ENCODE measurements at regions not wholly inside any gene's neighbourhood (a gene's known extent, or its start where the extent isn't known, plus 50 kb on each side); places are given as distances from the start of the nearest gene placed in this dataset.
A peak's percentile ranks its signal among the peaks of the same experiment; 100 is the strongest.

DNA sequence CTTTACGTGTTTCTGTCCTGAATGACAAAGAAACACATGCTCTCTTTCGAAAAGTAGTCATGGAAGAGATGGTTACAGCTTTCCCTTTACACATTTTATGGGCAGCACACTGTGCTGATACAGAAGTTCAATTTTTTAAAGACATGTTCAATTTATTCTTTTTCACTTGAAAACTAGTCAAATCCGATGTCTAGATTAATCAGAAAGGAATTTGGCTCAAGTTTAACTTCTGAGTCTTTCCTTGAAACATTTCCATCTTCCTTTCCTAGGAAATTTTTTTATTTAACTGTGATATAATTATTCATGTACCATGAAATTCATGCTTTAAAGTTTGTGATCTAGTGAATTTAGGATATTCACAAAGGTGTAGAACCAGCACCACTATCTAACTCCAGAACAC, 360.1 kb downstream of the TNS3 start:
- no peak for DNase-seq (ENCODE audit: low read depth in 2 of 3, low spot score in 2 of 3)

DNA sequence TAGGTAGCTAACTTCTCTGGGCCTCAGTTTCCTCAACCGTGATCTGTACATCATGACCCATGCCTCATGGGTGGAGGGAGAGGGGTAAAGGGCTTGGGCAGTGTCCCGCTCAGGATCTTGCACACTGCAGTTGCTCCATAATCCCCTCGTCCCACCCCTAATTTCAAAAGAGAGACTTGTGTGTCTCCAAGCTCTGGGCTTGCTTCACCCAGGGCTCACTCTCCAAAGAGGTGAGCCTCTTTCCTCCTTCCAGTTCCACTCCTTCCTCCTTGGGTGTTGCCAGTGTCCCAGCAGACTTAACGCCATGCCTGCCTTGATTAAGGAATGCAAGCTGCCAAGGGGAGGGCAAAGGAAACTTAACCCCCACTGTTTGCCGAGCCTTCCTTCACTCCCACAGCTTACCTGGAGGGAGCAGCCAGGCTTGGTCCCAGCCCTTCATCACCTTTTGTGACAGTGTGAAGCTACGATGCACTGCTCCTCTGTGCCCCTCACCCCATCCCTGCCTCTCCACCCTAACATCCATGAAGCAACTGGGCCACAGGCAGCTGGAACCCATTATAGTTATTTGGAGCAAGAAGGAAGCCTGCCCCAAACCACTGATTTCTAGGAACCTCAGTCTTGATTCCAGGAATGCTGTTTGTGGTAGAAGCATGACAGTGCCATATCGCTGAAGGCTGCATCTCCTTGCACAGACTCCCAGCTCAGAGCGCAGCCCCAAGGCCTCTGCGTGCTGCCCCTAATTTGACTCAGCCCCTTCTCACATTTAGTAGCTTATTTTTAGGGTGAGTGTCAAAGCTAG, 363.3 kb downstream of the TNS3 start:
- no peak for DNase-seq (ENCODE audit: low read depth in 2 of 3, low spot score in 2 of 3)

DNA sequence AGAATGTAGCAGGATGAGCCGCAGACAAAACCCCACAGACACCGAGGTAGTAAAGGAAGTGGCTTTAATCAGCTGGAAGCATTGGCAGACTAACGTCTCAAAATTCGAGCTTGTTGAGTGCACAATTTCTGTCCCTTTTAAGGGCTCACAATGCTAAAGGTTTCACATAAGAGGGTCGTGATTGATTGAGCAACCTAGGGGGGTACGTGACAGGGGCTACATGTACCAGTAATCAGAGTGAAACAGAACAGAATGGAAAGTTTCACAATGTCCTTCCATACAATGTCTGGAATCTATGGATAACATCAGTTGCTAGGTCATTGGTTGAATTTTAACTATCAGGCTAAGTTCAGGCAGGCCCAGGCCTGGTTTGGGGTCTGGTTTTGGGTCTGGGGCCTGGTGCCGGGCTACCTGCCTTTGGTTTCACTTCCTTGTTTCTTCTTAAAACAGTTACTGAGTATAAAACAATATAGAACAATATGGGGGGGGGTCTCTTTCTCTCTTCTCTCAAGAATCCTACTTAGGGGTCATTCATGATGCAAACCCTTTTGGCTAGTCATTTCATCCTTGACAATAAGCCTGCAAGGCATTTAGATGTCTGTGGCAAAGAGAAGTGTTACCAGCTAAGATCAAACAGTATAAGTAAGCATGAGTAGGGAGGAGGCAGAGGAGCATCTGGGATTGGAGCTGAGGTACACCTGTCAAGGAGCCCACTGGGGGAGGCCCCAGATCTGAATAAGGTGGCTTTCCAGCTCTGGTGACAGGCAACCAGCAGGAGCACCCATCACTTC, 364.1 kb downstream of the TNS3 start:
- DNase-seq (ENCODE audit: low read depth in 2 of 3, low spot score in 2 of 3), result no peak

DNA sequence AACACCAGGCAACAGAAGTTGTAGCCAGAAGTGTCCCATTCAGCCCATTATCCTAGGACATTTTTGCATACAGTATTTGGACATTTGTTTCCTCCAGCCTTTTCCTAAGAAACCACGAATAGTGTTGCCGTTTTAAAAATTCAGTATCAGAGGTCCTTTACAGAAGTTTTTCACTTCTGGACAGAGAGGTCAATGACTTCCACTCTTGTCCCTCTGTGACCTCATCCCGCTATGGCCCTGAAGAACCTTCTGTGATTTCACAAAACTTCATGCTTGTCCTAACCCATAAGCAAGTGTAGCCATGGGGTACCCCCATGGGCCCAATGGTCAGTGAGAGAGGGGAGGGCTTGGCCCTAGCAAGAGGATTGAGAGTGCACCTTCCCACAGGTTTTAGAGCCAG, 364.8 kb downstream of the TNS3 start:
- no peak for DNase-seq (ENCODE audit: low read depth in 2 of 3, low spot score in 2 of 3)

DNA sequence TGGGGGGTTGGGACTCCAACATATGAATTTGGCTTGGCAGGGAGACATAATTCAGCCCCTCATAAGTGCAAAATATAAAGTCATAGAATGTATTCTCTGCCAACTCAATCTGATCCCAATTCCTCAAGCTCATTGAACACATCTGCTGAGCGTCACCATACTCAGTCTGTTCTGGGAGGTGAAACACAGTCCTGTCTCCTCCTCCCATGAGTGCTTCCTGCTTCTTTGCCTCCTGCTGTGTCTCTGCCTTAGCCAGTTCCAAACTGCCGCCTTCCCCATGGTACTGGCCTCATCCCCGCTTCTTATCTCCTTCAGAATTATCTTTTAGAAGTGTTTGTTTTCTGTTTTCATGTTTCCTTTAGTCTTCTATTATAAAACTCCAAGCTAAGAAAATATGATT, 365.5 kb downstream of the TNS3 start:
- DNase-seq (ENCODE audit: low read depth in 2 of 3, low spot score in 2 of 3), result no peak

DNA sequence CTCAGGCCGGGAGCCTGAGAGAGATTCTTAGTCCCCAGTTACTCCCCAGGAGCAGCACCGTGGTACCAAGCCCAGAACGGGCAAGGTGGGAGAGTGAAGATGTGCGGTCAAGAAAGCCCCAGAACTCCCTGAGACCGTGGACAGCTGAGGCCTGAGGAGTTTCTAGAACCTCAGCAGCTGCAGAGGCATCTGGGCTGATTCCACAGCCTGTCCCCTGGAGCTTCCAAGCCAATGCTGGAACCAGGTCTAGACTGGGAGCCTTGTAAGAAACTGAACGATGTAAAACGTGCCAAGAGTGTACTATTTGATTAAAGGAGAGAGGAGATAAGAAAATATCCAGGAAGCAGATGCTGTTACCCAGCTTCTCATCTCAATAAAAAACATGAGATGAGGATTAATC, 366.3 kb downstream of the TNS3 start:
- DNase-seq (ENCODE audit: low read depth in 2 of 3, low spot score in 2 of 3), result no peak

DNA sequence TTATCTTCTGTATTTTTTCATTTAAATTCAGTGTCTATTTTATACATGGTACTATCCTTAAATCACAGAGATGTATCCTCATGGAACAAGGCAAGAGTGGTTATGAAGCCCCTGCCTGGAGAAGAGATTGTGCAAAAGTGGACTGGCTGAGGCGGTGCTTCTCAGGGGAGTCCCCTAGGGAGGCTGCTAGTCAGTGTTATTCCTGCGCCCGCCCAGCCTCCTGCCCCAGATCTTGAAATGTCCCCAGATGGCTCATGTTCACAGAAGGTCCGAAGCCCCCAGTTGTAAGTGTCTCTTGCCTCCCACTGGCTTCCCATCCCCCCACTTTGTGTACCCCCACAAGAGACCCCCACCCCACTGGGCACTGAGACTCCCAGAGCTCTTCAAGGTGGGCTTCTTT, 366.9 kb downstream of the TNS3 start:
- no peak for DNase-seq (ENCODE audit: low read depth in 2 of 3, low spot score in 2 of 3)

DNA sequence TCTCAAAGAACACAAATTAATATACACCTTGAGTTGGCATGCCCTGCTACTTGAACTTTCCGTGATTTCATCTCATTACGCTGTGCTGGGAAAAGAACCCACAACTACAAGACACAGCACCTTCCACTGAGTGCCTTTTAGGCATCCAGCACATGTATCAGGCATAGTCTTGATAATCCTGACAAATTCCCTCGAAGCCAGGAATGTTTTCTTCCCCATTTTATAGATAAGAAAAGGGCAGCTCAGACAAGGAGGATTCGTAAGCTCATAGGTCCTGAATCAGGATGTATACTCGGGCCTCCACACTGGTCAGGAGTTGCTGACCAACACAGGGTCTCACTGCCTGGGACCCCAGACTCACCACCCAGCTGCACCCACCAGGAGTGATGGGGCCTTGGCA, 368.6 kb downstream of the TNS3 start:
- DNase-seq (ENCODE audit: low read depth in 2 of 3, low spot score in 2 of 3), result no peak

DNA sequence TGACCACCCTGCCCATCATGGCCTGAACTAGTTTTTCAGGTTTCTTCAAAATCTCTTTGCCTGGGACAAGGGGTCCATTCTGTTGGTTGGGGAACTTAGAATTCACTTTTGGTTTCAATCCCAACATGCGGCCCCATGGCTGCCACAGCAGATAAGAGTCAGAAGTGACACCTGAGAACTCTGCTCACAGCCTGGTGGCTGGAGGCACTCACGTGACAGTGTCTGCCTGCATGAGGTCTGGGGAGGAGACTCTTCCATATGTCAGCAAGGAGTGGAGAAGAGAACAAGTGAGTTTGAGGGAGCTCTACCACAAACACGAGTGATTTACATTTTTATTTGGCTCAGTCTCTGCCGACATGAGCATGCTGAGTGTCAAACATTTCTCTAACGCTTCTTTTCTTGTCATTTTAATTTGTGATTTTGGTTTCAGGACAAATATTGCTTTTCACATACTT, 370.4 kb downstream of the TNS3 start:
- peak in 1 of 3 donors; percentile 9 for DNase-seq (ENCODE audit: low read depth in 2 of 3, low spot score in 2 of 3)

DNA sequence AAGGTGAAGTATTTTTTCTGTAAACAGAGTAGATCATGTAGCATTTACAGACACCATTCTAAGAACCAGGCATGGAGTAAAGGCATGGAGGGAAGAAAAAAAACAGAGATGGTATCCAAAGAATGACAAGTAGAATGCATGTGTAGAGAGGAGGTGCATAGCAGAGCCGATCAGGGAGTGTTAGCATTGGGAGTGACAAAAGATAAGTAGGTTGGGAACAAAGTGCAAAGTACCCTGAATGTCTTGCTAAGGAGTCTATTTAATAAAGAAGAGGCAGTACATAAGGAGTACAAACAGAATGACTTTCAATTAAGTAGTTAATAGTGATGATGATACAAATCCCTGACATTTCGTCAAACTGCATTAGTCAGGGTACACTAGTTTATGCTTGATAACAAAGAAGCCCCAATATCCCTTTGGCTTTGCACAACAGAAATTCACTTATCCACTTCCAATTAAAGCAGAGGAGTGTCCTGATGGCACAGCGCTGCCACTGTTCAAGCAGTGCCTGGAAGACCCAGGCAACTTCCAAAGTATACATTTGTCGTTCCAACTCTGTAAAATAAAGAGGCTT, 371.5 kb downstream of the TNS3 start:
- no peak for DNase-seq (ENCODE audit: low read depth in 2 of 3, low spot score in 2 of 3)

DNA sequence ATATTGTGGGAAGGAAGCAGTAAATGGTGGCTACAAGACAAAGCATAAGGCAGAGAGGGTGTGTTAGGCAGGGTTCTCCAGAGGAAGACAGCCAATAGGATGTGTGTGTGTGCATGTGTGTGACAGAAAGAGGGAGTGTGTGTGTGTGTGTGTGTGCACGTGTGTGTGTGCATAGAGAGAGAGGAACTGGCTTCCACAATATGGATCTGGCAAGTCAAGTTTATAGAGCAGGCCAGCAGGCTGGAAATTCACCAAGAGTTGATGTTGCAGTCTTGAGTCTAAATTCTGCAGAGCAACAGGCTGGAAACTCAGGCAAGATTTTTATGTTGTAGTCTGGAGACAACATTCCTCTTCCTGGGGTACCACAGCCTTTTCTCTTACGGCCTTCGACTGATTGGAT, 374.0 kb downstream of the TNS3 start:
- no peak for DNase-seq (ENCODE audit: low read depth in 2 of 3, low spot score in 2 of 3)

DNA sequence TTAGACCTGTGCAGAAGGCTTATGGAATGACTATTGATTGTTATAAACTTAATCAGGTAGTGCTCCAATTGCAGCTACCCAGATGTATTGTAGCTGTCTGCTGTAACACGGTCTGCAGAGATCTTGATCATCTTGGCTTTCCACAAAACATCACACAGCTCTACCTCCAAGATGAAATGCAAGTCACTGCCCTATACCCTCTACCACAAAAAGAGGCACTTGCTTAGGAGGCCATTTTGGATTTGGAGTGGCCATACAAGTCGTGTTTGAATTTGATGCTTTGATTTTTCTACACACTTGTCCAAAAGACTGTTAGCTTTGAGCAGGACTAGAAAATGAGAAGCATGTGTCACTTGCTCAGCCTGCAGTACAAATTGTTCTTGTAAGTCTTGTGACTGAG, 377.2 kb downstream of the TNS3 start:
- no peak for DNase-seq (ENCODE audit: low read depth in 2 of 3, low spot score in 2 of 3)

DNA sequence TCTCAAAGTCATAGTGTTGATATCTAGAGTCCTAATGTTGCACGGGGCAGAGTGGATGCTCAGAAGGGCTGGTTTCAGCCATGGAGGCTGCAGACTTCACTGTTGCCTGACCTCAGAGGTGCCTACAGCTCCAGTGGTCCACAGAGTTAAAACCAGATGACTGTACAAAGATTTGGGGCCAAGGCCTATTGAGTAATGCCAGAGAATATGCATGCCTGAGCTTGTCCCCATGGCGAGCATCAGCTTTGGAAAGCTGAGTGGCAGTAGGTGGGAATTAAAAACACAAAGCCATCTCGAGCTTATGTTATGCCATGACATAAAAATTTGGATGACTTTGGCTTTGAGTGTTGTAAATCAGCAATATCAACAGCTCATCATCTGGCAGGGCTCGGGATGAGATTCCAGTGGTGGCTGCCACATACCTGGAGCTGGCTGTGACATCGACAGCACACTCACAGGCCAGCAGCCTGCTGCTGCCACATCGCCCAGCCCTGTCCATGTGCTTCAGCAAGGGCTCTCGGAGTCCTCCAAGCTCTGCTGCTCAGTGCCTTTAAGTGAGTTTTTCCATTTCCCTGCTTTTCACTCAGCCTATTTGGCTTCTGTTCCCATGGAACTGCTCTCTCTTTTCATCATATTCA, 379.6 kb downstream of the TNS3 start:
- DNase-seq (ENCODE audit: low read depth in 2 of 3, low spot score in 2 of 3), result no peak

DNA sequence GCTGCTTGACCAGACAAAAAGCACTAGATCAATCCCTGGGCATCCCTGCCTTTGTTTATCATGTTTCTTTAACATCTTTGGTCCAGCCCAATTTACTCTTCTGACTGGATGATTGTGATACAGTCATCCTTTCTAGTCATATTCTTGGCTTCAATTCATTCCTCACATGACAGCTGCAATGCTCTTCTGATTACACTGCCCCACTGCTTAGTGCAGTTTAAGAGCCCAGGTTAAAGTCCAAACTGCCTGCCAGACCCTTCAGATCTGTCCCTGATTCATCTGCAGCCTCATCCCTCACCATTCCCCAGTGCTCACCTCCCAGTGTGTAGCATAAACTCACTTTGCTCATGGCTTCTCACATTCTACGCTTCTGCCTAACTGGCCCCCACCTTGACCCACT, 383.8 kb downstream of the TNS3 start:
- DNase-seq (ENCODE audit: low read depth in 2 of 3, low spot score in 2 of 3), result no peak

DNA sequence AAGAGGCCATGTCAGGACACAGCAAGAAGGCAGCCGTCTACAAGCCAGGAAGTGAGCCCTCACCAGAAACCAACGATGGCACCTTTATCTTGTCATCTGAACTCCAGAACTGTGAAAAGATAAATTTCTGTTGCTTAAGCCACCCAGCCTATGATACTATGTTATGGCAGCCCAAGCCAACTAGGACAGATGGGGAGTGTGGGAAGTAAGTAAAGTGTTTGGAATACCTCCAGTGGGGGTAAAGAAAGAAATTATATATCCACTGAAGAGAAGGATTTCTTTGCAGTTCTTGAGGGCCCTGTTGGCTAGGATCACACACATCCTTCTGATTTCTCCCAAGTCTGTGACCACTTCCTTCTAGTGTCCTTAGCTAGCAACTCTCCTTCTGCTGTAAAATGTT, 384.4 kb downstream of the TNS3 start:
- no peak for DNase-seq (ENCODE audit: low read depth in 2 of 3, low spot score in 2 of 3)

DNA sequence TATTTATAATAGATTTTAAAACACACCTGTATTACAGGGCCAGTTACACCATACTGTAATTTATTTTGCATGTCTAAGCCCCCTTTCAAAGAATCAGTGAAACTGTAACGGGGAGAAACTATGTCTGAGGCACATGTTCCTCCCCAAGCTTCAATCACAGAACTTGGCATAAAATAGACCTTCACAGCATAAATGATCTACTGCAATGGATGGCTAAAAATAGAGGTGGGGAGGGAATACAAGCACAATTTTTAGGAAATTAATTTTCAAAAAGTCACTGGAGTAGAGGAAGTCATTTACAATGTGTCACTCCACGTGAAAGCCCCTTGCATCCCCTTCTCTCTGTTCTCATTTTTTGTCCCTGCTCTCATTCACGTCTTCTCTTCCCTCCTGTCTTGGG, 385.2 kb downstream of the TNS3 start:
- DNase-seq (ENCODE audit: low read depth in 2 of 3, low spot score in 2 of 3), result no peak

DNA sequence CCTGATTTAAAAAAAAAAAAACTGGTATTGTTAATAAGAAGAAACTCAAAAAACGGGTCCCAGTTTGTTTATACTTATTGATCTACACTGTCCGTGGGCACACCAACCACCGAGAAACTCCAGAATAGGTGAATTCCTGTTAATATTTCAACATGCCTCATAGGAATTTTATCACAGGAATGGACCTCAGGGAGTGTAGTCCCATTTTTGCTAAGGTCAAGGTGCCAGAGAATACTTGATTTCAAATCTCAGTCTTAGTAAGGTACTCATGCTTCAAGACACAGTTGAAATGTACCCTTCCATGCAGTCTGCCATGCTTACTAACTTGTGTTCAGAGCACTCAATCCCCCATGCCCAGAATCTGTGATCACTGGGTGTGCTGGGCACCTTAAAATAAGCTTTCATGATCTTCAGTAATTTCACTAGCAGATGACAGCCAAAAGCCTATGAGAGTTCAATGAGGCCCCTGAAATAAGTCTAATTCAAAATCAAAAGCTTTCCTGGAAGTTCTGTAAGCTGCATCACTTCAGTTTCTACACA, 385.7 kb downstream of the TNS3 start:
- DNase-seq (ENCODE audit: low read depth in 2 of 3, low spot score in 2 of 3), result no peak

DNA sequence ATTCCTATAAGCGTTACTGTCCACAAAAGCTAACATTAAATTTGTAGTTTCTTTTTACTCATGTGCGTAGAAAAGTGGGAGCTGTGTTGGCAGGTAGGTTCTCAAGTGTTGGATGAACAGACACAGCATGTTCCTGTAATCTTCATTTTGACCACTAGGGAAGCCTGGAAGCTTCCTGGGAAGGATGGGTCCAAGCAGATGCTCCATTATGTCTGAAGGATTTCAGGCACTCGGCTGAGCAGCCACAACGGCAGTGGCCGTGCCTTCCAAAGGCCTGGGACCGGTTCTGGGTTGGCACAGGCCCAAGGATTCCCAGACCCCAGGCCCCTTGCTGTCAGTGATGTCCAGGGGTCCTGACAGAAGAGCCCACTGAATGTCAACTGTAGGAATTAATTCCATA, 386.3 kb downstream of the TNS3 start:
- DNase-seq (ENCODE audit: low read depth in 2 of 3, low spot score in 2 of 3), result no peak

DNA sequence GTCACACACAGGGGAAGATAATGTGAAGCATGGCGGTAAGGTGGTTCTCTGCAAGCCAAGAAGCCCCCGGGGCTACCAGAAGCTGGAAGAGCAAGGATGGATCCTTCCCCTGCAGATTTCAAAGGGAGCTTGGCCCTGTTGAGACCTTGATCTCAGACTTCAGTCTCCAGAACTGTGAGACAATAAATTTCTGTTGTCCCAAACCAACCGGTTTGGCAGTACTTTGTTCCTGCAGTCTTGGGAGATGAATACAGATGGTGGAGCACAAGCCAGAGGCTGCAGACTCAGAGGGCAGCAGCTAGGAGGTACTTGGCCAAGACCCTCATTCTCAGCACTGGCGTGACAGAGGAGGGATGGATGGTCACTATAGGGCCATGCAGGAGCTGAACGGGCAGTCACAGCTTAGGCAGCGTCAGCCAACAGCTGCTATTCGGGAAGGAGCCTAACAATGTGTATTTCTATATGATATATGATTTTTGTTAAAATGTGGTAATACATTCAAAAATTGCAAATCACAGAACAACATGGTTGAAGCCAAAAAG, 387.3 kb downstream of the TNS3 start:
- DNase-seq (ENCODE audit: low read depth in 2 of 3, low spot score in 2 of 3), result no peak

DNA sequence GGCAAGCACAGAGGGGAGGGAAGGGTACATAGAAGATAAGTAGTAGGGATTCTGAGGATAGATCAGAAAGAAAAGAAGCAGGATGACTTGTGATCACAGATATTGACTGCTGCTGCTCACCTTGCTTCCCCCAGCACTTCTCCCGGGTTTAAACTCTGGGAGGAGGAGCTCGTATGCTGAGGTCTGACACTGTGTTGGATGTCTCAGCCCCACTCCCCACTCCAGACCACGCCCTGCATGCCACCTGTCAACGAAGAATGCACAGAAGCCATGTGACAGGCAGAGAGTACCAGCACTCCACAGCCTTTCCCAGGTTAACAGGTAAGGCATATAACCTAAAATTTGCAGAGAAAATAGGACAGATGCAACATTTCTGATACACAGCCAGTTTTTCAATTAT, 388.9 kb downstream of the TNS3 start:
- no peak for DNase-seq (ENCODE audit: low read depth in 2 of 3, low spot score in 2 of 3)

DNA sequence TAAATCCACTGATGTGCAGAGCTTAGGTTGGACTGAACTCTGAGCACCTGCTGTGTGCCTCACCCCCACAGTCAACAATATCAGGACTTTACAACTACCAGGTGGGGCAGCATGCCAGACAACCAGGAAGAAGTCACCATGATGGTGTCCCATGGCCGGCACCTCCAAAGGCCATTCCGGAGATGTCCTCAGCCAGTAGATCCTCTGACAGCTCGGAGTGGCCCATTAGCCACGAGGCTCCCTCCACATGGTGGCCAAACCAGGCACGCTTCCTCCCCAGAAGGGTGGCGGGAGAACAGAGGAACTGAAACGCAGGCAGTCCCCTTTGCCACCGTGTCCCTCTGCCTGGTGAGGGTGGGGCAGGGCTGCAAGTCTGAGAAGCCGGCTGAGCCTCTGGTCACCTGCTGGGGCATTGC, 390.0 kb downstream of the TNS3 start:
- no peak for DNase-seq (ENCODE audit: low read depth in 2 of 3, low spot score in 2 of 3)

Data from hematopoietic multipotent progenitor cell (in vitro differentiated cells).